ENCODE measurements at regions not wholly inside any gene's neighbourhood (a gene's known extent, or its start where the extent isn't known, plus 50 kb on each side); places are given as distances from the start of the nearest gene placed in this dataset.

- DNase-seq (ENCODE audit: low read depth, low spot score) = no peak
- ChIA-PET RAD21 (ENCODE audit: low non-redundant PET in 1 of 2, low total read pairs in 2 of 2, uncharacterized antibody in 2 of 2, unreplicated experiment in 2 of 2) (no interaction called here), CTCF (no interaction called here), POLR2A (no interaction called here)
- Histone ChIP-seq H3K4me1 (ENCODE audit: control insufficient read depth in 1 of 2, insufficient read depth in 2 of 2, low read length in 2 of 2) (no peaks in the 10 kb centered on the region), H4K20me1 (ENCODE audit: insufficient read depth) (no peaks in the 10 kb centered on the region), H3K4me2 (ENCODE audit: low read length) (no peak overlapping the region), H3K27ac (ENCODE audit: low read depth, low read length) (no peak overlapping the region), H3K9ac (ENCODE audit: low read length) (no peak overlapping the region), H3K4me3 (replicated peaks in 1 of 2; ENCODE audit: low read depth in 1 of 2, low read length in 2 of 2) (no peak overlapping the region), H3K9me3 (ENCODE audit: control insufficient read depth in 1 of 2, insufficient read depth in 1 of 2, low read depth in 1 of 2, low read length in 2 of 2) (no peaks in the 10 kb centered on the region), H3K79me2 (ENCODE audit: insufficient read depth, low read length) (no peaks in the 10 kb centered on the region), H3K36me3 (ENCODE audit: control insufficient read depth in 1 of 2, insufficient read depth in 2 of 2, low read length in 2 of 2) (no peaks in the 10 kb centered on the region), H2AFZ (ENCODE audit: low read depth, low read length, poor library complexity, severe bottlenecking) (no peak overlapping the region), H3K27me3 (ENCODE audit: insufficient read depth, low read length) (no peaks in the 10 kb centered on the region; the same call in 1 of the 2 replicates), H3K9me2 (ENCODE audit: insufficient read depth) (no peaks in the 10 kb centered on the region)
- TF ChIP-seq ZFX (IDR thresholded peaks at IDR 0.05) (no peak), TCF7L2 (IDR thresholded peaks at IDR 0.05; ENCODE audit: borderline replicate concordance, extremely low read depth, insufficient read depth, insufficient read length) (no peak), POLR2AphosphoS5 (IDR thresholded peaks at IDR 0.05; ENCODE audit: low read depth, low read length) (no peak)
- TF ChIP-seq, protein P1, sequence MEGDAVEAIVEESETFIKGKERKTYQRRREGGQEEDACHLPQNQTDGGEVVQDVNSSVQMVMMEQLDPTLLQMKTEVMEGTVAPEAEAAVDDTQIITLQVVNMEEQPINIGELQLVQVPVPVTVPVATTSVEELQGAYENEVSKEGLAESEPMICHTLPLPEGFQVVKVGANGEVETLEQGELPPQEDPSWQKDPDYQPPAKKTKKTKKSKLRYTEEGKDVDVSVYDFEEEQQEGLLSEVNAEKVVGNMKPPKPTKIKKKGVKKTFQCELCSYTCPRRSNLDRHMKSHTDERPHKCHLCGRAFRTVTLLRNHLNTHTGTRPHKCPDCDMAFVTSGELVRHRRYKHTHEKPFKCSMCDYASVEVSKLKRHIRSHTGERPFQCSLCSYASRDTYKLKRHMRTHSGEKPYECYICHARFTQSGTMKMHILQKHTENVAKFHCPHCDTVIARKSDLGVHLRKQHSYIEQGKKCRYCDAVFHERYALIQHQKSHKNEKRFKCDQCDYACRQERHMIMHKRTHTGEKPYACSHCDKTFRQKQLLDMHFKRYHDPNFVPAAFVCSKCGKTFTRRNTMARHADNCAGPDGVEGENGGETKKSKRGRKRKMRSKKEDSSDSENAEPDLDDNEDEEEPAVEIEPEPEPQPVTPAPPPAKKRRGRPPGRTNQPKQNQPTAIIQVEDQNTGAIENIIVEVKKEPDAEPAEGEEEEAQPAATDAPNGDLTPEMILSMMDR (IDR thresholded peaks at IDR 0.05 in 2 of 3, conservative IDR thresholded peaks at IDR 0.05 in 1 of 3; ENCODE audit: borderline replicate concordance in 1 of 3, insufficient read depth in 1 of 3, low read depth in 2 of 3, low read length in 2 of 3) = no peak
- no peak for ATAC-seq
- intact Hi-C loops (cut with micrococcal nuclease) = no loop called here
- BruUV-seq (replicated peaks) = no TSS peak
These were observed 66.2 kb upstream of the GAS1 start for GRCh38 chr9:87013490-87013889.

DNA sequence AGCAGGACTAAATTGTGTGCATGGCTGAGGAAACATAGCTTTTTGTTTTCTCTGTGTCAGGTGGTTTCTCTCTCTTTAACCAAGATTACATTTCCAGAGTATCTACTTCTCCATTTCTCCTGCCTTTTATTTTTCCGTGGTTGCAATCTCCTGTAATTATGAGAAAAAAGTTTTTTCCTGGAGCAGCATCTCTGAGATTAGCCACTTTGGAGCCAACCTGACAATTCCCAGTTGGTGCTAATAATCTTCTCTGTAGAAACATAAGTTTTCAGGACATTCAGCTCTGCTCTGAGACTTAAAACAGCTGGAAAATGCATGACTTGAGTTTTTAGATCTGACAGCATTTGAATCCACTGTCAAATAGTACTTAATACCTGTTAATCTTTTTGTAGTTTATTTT lies 67.1 kb upstream of the GAS1 start:
- H3K79me2 ChIP-seq (ENCODE audit: insufficient read depth, low read length) = no peaks in the 10 kb centered on the region
- ChIA-PET POLR2A (no interaction called here), CTCF (no interaction called here), RAD21 (ENCODE audit: low non-redundant PET in 1 of 2, low total read pairs in 2 of 2, uncharacterized antibody in 2 of 2, unreplicated experiment in 2 of 2) (no interaction called here)
- no peaks in the 10 kb centered on the region; the same call in 1 of the 2 replicates for H3K27me3 ChIP-seq (ENCODE audit: insufficient read depth, low read length)
- H3K4me2 ChIP-seq (ENCODE audit: low read length) = no peak overlapping the region
- H3K9ac ChIP-seq (ENCODE audit: low read length) = no peak overlapping the region
- no peaks in the 10 kb centered on the region for H3K9me3 ChIP-seq (ENCODE audit: control insufficient read depth in 1 of 2, insufficient read depth in 1 of 2, low read depth in 1 of 2, low read length in 2 of 2)
- H3K9me2 ChIP-seq (ENCODE audit: insufficient read depth) = no peaks in the 10 kb centered on the region
- ATAC-seq (no peak), DNase-seq (ENCODE audit: low read depth, low spot score) (no peak)
- intact Hi-C loops (cut with micrococcal nuclease) = no loop called here
- TF ChIP-seq SRF (IDR thresholded peaks at IDR 0.05; ENCODE audit: low read depth) (no peak), SIN3A (IDR thresholded peaks at IDR 0.05; ENCODE audit: low read depth) (no peak), EZH2phosphoT487 (IDR thresholded peaks at IDR 0.05; ENCODE audit: borderline replicate concordance) (no peak), ZFX (IDR thresholded peaks at IDR 0.05) (no peak), TCF7L2 (IDR thresholded peaks at IDR 0.05; ENCODE audit: borderline replicate concordance, extremely low read depth, insufficient read depth, insufficient read length) (no peak), FOSL1 (IDR thresholded peaks at IDR 0.05; ENCODE audit: low read depth) (no peak), POLR2AphosphoS5 (IDR thresholded peaks at IDR 0.05; ENCODE audit: low read depth, low read length) (no peak)
- TF ChIP-seq, protein P1 (IDR thresholded peaks at IDR 0.05 in 2 of 3, conservative IDR thresholded peaks at IDR 0.05 in 1 of 3; ENCODE audit: borderline replicate concordance in 1 of 3, insufficient read depth in 1 of 3, low read depth in 2 of 3, low read length in 2 of 3) = no peak
- TF ChIP-seq, protein P2, sequence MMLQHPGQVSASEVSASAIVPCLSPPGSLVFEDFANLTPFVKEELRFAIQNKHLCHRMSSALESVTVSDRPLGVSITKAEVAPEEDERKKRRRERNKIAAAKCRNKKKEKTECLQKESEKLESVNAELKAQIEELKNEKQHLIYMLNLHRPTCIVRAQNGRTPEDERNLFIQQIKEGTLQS (IDR thresholded peaks at IDR 0.05) = no peak
- TF ChIP-seq, protein P3, sequence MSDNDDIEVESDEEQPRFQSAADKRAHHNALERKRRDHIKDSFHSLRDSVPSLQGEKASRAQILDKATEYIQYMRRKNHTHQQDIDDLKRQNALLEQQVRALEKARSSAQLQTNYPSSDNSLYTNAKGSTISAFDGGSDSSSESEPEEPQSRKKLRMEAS (IDR thresholded peaks at IDR 0.05) = no peak
- no peak overlapping the region for H3K4me3 ChIP-seq (replicated peaks in 1 of 2; ENCODE audit: low read depth in 1 of 2, low read length in 2 of 2)
- no peak overlapping the region for H2AFZ ChIP-seq (ENCODE audit: low read depth, low read length, poor library complexity, severe bottlenecking)
- no TSS peak for BruUV-seq (replicated peaks)
- no peaks in the 10 kb centered on the region for H3K4me1 ChIP-seq (ENCODE audit: control insufficient read depth in 1 of 2, insufficient read depth in 2 of 2, low read length in 2 of 2)
- no peak overlapping the region for H3K27ac ChIP-seq (ENCODE audit: low read depth, low read length)
- H3K36me3 ChIP-seq (ENCODE audit: control insufficient read depth in 1 of 2, insufficient read depth in 2 of 2, low read length in 2 of 2) = no peaks in the 10 kb centered on the region
- no peaks in the 10 kb centered on the region for H4K20me1 ChIP-seq (ENCODE audit: insufficient read depth)

Measured in HCT116 (cell line).